Neural progenitor cell (in vitro differentiated cells): ENCODE measurements at regions not wholly inside any gene's neighbourhood (a gene's known extent, or its start where the extent isn't known, plus 50 kb on each side); places are given as distances from the start of the nearest gene placed in this dataset.

Source experiments
- CTCF ChIP-seq: fragments of 200-600 bp; sonication (generic); IDR thresholded peaks from 2 replicates; pipeline ENCODE4 v1.5.1; 2017; ENCODE audit warnings: antibody characterized with exemption, mild to moderate bottlenecking
- EZH2 ChIP-seq: fragments of 200-600 bp; sonication (generic); IDR thresholded peaks from 2 replicates; pipeline ENCODE4 v1.6.1; 2017; ENCODE audit warnings: antibody characterized with exemption, mild to moderate bottlenecking, moderate library complexity
- EZH2phosphoT487 ChIP-seq: fragments of 200-600 bp; sonication (generic); IDR thresholded peaks from 2 replicates; pipeline ENCODE4 v1.6.1; 2017; ENCODE audit warnings: antibody characterized with exemption

- TF ChIP-seq CTCF = no peak
- no peak for TF ChIP-seq EZH2
- TF ChIP-seq EZH2phosphoT487 = no peak
Measured at GRCh38 chr15:96565266-96565665, 234.8 kb downstream of the NR2F2 start.
